Suppressor macrophage (primary cell): ENCODE measurements at regions not wholly inside any gene's neighbourhood (a gene's known extent, or its start where the extent isn't known, plus 50 kb on each side); places are given as distances from the start of the nearest gene placed in this dataset.
A peak's percentile ranks its signal among the peaks of the same experiment; 100 is the strongest.

Source experiments
- DNase-seq, 4 experiments: peaks; one replicate each; pipeline ENCODE4 v3.0.0-alpha.2; 2020 to 2022

DNA sequence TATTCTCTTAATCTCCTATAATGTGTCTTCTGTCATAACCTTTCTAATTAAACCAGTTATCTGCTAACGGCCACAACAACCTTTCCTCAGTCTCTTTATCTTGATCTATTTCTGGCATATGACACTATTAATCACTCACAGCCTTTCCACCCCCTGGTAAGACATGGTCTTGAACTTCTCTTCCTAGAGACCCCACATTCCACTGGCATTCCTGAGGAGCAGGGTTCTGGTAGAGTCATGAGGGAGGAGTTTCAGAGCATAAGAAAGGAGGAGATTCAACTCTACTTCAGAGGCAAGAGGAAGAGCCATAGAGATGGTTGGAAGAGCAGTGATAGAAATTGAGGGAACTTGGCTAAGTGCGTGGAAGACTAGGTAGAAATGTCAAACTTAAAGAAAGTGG, 325.6 kb downstream of the BLID start:
- DNase-seq, result no peak

DNA sequence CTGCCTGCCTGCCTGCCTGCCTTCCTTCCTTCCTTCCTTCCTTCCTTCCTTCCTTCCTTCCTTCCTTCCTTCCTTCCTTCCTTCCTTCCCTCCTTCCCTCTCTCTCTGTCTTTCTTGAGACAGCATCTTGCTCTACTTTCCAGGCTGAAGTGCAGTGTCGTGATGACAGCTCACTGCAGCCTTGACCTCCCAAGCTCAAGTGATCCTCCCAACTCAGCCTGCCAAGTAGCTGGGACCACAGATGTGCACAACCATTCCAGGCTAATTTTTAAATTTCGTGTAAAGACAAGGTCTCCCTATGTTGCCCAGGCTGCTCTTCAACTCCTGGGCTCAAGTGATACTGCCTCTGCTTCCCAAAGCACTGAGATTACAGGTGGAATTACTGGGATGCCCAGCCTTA, 328.2 kb upstream of the SORL1-AS1 start:
- DNase-seq, result no peak

DNA sequence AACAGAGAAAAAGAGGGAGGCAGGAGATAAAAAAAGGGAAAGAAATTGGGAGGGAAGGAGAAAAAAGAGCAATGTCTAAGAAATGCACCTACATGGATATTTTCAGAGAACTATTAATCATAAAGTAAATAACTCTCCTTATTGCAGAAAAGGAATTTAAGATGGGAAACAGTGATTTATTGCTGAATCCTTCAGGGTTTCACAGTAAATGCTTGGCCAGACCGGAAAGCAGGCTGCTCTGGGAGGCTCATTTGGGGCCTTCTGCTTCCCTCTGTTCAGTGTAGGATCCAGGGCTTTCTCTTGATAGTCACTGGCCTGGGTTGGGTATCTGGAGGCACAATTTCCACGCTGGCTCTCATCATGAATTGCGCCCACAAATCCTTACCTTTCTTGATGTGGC, 324.3 kb upstream of the SORL1-AS1 start:
- no peak for DNase-seq

DNA sequence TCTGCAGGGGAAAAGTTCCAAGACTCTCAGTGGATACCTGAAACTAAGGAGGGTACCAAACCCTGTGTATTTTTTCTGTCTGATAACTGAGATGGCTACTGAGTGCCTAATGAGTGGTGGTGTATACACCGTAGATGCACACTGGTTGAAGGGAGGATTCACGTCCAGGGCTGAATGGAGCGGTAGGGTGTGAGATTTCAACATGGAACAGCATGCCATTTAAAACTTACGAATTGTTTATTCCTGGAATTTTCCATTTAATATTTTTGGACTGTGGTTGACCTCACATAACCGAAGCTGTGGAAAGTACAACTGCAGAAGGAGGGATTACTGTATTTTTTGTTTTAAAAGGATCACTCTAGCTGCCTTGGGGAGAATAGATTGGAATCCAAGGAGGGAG, 322.5 kb upstream of the SORL1-AS1 start:
- DNase-seq, result no peak

DNA sequence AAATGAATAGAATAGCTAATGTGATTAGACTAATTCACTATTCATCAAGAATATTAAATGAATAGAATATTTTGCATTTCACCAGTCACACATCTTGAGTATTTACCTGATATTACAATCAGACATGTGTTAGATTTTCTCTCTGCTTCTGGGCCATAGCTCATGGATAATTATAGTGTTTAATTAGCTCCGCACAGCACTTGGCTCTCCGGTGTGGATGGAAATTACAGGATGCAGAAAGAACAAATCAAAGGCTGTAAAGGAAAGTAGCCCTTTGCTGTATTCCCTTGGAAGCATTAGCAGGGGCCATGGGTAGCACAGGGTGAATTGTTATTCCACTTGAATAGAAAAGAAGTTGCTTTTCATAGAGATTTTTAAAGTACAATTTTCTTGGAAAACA, 320.3 kb upstream of the SORL1-AS1 start:
- DNase-seq, result no peak

DNA sequence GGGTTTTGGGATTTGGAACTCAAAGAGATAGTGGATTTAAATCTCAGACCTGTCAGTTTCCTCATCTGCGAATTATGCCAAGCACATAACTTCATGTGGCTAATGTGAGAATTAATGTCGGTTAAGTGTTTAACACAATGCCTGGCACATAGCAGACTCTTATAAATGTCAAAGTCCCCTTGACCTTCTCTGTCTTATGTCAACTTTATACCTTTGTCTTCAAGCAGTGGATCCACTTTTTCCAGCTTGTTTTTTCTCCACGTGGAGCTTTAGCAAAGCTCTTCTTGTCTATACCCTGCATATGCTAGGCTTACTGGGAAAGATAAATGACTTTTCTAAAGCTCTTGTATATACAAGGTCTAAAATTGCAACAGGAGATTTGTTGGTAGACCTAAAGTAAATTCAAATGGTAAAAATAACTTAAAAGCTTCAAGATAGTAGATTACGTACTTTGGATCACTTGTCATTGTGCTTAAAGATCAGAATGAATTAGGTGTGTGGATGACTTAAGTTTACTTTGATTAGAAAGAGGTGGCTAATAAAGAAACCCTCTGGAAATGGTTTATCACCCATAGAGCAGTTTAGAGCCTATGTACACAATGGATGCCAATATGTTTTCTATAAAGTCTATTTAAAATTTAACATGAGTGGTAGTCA, 318.3 kb upstream of the SORL1-AS1 start:
- DNase-seq, result no peak

DNA sequence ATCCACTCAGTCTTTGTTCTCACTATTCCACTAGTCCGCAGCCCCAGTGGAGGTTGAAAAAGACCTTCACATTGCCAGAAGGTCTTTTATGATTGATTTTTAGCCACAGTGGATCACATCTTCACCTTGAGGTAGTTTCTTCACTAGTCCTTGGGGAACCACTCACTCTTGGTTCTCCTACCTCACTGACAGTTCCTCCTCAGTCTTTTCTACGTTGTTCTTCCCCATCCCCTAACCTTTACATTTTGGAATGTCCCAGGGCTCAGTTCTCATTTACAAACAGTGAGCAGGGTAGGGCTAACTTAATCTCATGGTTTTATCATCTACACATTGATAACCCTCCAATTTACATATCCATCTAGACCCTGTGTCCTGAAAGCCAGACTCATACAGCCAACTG, 316.4 kb upstream of the SORL1-AS1 start:
- DNase-seq, result no peak

DNA sequence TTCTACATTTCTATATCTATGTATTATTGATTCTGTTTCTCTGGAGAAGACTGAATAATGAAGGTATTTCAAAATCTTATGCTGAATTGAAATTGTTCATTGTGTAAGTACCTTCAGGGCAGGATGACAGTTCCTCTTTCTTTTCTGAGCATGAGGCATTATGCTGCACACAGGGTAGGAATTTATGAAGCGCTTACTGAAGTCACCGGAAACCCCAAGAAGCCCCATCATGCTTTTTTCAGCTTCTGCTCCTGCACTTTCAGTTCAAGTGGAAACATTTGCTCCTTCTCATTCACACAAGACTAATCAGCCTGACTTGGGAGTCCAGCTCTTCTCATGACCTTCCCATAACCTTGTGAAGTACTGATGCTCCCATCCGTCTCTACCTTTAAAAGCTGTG, 314.7 kb upstream of the SORL1-AS1 start:
- DNase-seq, result peak; percentile 76 to 89 (median 82)

DNA sequence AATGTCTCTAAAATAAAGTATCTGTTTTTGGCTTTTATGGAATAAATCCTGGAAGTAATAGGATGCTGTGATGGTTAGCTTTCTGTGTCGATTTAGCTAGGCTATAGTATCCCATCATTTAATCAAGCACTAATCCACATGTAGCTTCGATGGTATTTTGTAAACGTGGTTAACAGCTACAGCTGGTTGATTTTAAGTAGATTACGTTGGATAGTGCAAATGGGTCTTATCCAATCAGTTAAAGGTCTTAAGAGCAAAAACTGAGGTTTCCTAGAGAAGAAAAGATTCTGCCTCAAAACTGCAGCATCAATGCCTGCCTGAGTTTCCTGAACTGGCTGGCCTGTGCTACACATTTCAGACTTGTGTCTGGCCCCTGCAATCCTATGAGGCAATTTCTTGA, 314.2 kb upstream of the SORL1-AS1 start:
- peak in 1 of 4 experiments; percentile 6 for DNase-seq

DNA sequence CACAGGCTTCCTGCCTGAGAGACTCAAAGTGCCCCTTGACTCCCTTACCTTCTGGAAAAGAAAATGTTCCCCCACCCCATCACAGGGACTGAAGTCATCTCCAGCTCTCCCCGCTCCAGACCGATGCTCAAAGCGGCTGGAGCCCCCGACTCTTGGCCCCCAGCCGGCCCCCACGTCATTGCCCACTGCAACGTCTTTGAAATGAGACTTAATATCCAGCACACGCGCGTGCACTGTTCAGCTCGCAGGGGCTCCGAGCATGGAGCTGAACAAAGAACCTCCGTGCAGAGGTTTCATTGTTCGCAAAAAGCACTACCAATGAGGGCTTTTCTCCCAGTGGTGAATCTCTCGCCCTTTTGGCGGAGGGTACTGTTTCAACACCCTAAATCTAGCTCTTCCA, 313.4 kb upstream of the SORL1-AS1 start:
- no peak for DNase-seq

DNA sequence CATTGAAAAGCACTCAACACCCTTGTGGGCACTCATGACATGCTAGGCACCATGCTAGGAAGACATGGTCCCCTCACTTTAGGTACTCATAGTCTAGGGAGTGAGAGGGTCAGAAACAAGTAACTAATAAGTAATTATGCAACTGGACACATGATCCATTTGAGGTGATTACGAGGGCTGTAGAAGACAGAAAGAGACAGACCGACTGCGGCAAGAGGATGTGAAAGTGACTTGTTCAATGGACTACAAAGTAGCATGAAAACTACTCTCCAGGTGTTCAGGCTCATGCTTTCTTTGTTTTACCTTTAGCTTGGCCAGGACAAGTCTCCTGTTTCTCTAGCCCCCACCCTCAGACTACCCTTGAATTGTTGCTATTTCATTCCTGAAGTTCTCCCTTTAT, 310.8 kb upstream of the SORL1-AS1 start:
- peak in 3 of 4 experiments; percentile 7 to 36 (median 25) for DNase-seq

DNA sequence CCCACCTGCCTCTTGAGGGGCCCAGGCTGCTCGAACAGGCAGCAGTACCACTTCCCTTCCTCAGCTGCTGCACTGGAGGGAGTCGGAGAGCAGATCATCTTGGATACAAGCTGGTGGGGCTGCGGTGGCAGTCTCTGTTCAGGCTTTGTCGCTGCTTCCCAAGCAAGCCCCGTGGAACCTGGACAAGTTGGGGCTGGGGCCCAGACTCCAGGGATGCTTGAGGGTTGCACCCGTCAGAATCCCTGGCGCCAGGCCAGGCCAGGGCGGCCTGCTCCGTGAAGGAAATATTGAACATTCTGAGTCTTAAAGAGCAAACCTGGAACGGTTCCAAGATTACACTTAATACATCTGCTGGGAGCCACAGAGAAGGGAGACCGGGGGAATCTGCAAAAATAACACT, 310.1 kb upstream of the SORL1-AS1 start:
- peak in 2 of 4 experiments; percentile 6 to 17 for DNase-seq

DNA sequence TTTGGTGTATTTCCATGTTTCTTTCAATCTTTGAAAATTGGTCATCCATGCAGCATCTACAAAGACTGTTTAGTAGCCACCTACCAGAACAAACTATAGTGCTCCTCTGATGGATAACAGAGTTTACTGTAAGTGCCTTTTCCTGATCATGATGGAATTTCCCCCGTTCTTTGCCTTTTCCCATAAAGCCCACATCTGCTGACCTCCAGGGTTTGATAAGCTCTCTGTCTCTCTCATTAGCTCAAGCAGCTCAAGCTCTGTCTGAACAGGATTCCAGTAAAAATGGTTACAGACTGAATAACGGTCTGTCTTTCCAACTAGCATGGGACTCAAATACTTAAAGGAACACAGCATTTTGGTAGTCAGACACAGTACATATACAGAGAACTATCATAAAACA, 308.4 kb upstream of the SORL1-AS1 start:
- no peak for DNase-seq

DNA sequence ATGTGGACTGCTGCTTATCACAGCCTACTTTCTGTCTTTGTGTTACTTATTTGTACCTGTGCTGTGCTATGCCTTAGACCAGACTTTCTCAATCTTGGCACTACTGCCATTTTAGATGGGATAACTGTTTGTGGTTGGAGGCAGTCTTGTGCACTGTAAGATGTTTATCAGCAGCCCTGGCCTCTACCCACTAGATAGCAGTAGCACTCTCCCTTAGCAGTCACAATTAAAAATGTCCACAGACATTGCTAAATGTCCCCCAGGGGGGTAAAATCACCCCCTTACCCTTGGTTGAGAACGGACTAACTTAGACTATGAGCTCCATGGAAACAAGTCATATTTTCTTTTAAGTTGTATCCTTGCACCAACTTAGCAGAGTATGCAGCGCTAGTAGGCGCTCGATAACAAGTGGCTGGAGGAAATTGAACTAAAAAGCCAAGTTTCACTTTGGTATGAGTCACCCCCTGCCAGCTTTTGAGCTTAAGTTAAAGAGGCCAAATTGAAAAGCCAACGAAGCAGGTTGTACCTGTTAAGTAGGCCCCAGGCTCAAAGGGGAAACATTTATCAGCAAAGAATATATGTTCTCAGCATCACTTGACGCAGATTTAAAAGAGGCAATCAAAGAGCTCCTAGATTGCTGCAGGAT, 304.8 kb upstream of the SORL1-AS1 start:
- DNase-seq, result peak in 1 of 4 experiments; percentile 14

DNA sequence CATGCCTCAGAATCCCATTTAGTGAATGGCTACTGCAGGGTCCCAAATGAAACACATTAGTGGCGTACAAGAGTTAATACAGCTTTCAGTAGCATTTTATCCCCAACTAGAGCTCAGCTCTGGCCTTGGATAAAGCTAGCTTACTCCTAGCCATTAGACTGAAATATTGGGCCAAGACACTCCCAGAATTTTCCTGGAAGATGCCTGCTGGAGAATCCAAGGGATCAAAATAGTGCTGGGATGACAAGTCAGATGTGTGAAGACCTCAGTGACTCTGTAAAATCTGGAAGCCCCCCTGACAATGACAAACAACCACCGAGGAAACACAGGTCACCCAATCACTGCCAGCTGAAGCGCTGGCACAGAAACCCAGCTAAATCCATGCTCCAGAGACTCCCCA, 303.1 kb upstream of the SORL1-AS1 start:
- no peak for DNase-seq

DNA sequence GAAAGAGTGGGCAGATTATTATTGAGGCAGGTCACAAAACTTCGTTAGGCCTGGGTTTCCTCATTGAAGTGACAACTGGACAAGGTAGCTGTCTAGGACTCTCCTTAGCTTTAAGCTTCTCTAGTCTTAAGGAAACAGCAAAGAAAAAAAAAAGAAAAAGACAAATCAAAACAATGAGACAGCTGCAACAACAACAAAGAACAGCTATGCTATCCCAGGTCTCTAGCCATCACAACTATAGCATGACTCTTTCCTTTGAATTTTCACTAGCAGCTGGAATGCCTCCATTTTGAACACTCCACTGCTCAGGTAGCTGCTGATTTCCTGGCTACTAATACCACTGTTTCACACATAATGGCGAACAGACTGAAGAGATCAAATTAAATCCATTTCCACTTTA, 302.4 kb upstream of the SORL1-AS1 start:
- DNase-seq, result no peak

DNA sequence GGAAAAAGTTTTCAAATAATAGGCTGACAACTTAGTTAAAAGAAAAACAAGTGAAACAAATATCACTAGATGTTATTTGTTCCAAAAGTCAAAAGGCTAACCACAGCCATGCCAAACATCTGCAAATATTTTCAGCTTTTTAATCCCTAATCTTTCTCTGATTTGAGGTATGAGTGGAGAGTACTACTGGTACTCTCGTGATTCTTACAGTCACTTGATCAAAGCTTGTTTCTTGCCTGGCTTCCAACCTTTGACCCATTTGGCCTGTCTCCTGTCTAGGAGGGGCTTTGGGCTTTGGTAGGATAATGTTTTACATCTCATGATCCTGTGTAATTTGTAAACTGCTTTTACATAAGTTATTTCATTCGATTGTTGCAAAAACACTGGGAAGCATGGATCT, 301.8 kb upstream of the SORL1-AS1 start:
- DNase-seq, result no peak

DNA sequence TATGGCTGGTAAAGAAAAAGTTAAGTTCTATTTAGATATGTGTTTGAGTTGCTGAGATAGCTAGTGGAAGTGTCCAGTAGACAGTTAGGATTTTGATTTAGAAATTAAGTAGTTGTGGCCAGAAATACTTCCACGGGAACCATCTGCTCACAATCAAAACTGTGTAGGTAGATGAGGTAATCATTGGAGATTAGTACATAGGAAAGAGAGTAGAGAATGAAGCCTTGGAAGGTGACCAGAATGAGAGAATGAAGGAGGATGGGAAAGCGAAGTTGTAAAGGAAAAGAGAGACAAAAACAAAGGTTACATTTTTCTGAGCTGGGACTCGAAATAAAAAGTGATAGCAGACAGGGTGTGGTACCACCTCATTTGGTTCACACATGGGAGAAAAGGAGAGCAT, 296.9 kb upstream of the SORL1-AS1 start:
- no peak for DNase-seq

DNA sequence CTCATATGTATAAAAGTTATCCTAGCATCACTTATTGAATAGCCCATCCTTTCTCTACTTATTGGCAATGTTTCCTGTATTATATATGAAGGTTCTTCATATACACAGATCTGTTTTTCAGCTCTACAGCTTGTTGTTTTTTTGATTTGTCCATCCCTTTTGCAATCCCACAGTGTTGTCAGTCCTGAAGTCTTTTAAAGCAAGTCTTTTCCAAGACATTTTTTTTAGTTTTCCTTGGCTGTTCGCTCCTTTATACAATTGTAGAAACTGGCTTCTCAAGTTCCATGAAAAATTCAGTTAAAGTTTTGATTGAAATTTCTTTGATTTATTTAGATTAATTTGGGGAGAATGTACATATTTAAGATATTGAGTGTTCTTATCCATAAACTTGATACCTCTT, 295.3 kb upstream of the SORL1-AS1 start:
- DNase-seq, result no peak

DNA sequence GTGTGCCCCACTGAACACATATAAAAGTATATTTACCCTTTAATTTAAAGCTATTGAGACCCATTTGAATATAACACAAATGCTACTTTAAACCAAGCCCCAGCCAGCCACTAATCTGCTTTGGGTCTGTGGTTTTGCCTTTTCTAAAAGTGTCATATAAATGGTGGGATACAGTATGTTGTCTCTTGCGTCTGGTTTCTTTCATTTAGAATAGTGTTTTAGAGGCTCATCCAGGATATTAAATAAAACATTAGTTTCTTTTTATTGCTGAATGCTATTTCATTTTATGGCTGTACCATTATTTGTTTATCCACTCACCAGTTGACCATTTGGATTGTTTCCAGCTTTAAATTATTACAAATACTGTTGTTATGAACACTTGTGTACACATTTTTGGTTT, 290.5 kb upstream of the SORL1-AS1 start:
- no peak for DNase-seq

DNA sequence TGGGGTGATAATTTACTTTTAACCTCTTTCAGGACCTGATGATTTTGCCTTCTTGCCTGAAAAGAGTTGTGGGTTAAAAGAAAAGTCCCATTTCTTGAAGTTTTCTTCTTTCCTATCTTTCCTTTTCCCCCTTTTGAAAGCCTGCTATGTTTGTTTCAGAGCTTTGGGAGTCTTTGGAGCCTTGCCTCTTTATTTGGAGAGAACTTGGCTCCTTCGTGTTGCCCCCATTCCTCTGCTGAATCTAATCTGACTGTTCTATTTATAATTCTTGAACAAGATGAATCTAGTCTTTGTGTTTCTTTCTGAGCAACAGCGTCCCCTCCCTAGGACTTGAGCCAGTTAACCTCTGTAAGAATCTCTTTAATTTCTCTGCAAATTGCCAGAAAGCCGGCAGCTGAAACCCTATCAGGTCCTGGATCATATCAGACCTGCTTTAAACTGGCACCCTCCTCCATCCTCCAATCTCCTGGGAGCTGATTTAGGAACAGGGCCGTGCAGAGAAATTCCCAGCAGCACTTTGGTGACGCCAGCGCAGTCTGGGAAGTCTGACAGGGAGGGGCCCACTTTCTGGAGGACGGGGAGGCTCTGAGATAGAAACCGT, 289.1 kb upstream of the SORL1-AS1 start:
- DNase-seq, result no peak

DNA sequence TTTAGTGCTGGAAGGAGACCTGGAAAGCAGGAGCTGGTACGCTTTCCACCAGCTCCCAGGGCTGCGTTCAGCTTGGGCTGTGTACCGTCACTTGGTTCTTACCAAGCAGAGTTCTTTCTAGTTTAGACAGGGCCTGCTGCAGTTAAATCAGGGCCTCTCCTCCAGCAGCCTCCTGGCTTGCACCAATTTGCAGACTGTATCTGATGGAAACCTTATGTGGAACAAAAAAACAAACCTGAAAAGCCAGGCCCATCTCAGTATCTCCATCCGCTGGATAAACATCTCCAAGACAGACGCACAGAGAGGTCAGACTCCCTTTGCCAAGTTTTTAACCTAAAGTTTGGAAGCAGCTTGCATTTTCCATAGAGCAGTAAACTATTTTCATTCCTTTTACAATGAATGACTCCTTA, 288.6 kb upstream of the SORL1-AS1 start:
- DNase-seq, result no peak

DNA sequence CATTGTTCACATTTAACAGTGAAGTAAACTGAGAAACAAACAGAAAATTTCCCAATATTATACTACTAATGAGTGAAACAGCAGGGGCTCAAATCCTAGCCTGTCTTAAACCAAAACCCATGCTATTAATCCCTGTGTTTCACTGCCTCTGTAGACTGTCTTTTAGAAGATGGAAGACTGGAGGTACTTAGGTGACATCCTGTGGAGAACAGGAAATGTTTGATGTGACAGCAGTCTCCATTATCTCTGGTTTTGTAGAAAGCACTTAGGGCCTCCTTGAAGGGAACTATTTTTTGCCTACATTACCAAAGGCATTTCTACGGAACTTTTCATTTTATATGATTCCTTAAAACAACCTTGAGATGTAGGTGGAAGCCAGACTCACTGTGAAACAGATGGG, 288.1 kb upstream of the SORL1-AS1 start:
- DNase-seq, result no peak

DNA sequence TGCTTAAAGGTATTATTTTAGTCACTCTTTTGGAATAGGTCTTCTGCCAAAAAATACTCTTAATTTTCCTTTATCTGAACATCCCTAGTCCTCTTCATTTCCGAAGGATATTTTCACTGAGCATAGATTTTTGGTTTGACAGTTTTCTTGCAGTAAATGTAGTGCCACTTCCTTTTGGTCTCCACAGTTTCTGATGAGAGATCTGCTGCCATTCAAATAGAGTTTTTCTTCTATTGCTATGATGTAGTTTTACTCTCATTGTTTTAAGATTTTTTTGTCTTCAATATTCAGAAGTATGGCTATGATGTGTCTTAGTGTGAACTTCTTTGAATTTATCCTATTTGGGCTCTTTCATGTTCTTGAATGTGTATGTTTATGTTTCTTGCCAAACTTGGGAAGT, 281.1 kb upstream of the SORL1-AS1 start:
- no peak for DNase-seq
